Epidermal melanocyte (primary cell): ENCODE measurements at regions not wholly inside any gene's neighbourhood (a gene's known extent, or its start where the extent isn't known, plus 50 kb on each side); places are given as distances from the start of the nearest gene placed in this dataset.
"Not testable (repeated sequence)": the region's sequence is repeated elsewhere in the genome, so short reads cannot be mapped to it uniquely, and the experiment has no call there.

Source experiments
- DNase-seq: peaks from one replicate; pipeline ENCODE4 v3.0.0; 2011; ENCODE audit warnings: low spot score; ENCODE audit not compliant: insufficient read length

- DNase-seq, result no peak
Observed at GRCh38 chr5:120991569-120991968, 527.5 kb downstream of the PRR16 start.

GRCh38 chr5:120994112-120994511, 530.0 kb downstream of the PRR16 start:
- no peak for DNase-seq

GRCh38 chr5:120999550-120999949, 535.5 kb downstream of the PRR16 start:
- no peak for DNase-seq

- DNase-seq, result no peak
Observed at GRCh38 chr5:121006217-121006616, 542.1 kb downstream of the PRR16 start.

GRCh38 chr5:121008041-121008440, 543.9 kb downstream of the PRR16 start:
- DNase-seq, result no peak

GRCh38 chr5:121009058-121009457, 545.0 kb downstream of the PRR16 start:
- DNase-seq, result no peak

- DNase-seq, result no peak
Observed at GRCh38 chr5:121018004-121018403, 553.9 kb downstream of the PRR16 start.

GRCh38 chr5:121019106-121019505, 555.0 kb downstream of the PRR16 start:
- DNase-seq, result no peak

GRCh38 chr5:121019734-121020133, 555.6 kb downstream of the PRR16 start:
- DNase-seq, result no peak

GRCh38 chr5:121021681-121022080, 557.6 kb downstream of the PRR16 start:
- no peak for DNase-seq

- DNase-seq, result no peak
Observed at GRCh38 chr5:121024416-121025311, 560.6 kb downstream of the PRR16 start.

- no peak for DNase-seq
Observed at GRCh38 chr5:121025671-121026070, 561.6 kb downstream of the PRR16 start.

- DNase-seq, result no peak
Observed at GRCh38 chr5:121027636-121028035, 563.5 kb downstream of the PRR16 start.

GRCh38 chr5:121029536-121030245, 565.6 kb downstream of the PRR16 start:
- DNase-seq, result no peak

- no peak for DNase-seq
Observed at GRCh38 chr5:121031491-121031890, 567.4 kb downstream of the PRR16 start.

GRCh38 chr5:121033334-121033733, 569.2 kb downstream of the PRR16 start:
- no peak for DNase-seq

- no peak for DNase-seq
Observed at GRCh38 chr5:121038438-121038837, 574.3 kb downstream of the PRR16 start.

- no peak for DNase-seq
Observed at GRCh38 chr5:121049971-121050370, 585.9 kb downstream of the PRR16 start.

- DNase-seq, result peak; percentile 33
Observed at GRCh38 chr5:121053055-121053985, 589.2 kb downstream of the PRR16 start.

- no peak for DNase-seq
Observed at GRCh38 chr5:121055586-121055985, 591.5 kb downstream of the PRR16 start.

- not testable (repeated sequence) for DNase-seq
Observed at GRCh38 chr5:121064241-121064640, 600.1 kb downstream of the PRR16 start.
